HCT116 (cell line): ENCODE measurements at regions not wholly inside any gene's neighbourhood (a gene's known extent, or its start where the extent isn't known, plus 50 kb on each side); places are given as distances from the start of the nearest gene placed in this dataset.

ENCODE experiments used
- CTCF ChIP-seq, 3 experiments: fragments of 200-600 bp in 1 of 3; sonication (generic) in 1 of 3; IDR thresholded peaks in 2 of 3; conservative IDR thresholded peaks in 1 of 3; 2 replicates each; pipeline ENCODE4 v1.5.1; 2012 to 2017; ENCODE audit warnings: low read depth in 2 of 3, low read length in 2 of 3, antibody characterized with exemption in 1 of 3, borderline replicate concordance in 1 of 3, control low read depth in 1 of 3, mild to moderate bottlenecking in 1 of 3, mixed read lengths in 1 of 3, mixed run types in 1 of 3, moderate library complexity in 1 of 3; ENCODE audit not compliant: insufficient read depth in 1 of 3
- POLR2A ChIP-seq: IDR thresholded peaks from 2 replicates; pipeline ENCODE4 v1.7.0; 2011; ENCODE audit warnings: borderline replicate concordance; ENCODE audit not compliant: insufficient read depth, insufficient read length; ENCODE audit errors: extremely low read depth
- POLR2AphosphoS5 ChIP-seq: IDR thresholded peaks from 2 replicates; pipeline ENCODE4 v1.6.1; 2011; ENCODE audit warnings: mild to moderate bottlenecking, low read depth, low read length, moderate library complexity
- RAD21 ChIP-seq: IDR thresholded peaks from 2 replicates; pipeline ENCODE4 v1.6.1; 2012; ENCODE audit warnings: low read depth, mild to moderate bottlenecking
- REST ChIP-seq: IDR thresholded peaks from 2 replicates; pipeline ENCODE4 v1.6.1; 2012; ENCODE audit warnings: low read depth
- TF ChIP-seq, protein P1 (sequence below): IDR thresholded peaks from 2 replicates; pipeline ENCODE4 v1.6.1; 2012

GRCh38 chr20:24166123-24166381 lies 177.5 kb upstream of the GGTLC1 start:
- TF ChIP-seq RAD21: no peak
- TF ChIP-seq CTCF (IDR thresholded peaks at IDR 0.05 in 2 of 3, conservative IDR thresholded peaks at IDR 0.05 in 1 of 3; ENCODE audit: borderline replicate concordance in 1 of 3, insufficient read depth in 1 of 3, low read depth in 2 of 3, low read length in 2 of 3): no peak
- TF ChIP-seq REST: no peak
- TF ChIP-seq POLR2A: no peak
- TF ChIP-seq POLR2AphosphoS5: no peak
- TF ChIP-seq, protein P1, sequence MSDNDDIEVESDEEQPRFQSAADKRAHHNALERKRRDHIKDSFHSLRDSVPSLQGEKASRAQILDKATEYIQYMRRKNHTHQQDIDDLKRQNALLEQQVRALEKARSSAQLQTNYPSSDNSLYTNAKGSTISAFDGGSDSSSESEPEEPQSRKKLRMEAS: no peak
